HFF-Myc (cell line): ENCODE measurements at regions not wholly inside any gene's neighbourhood (a gene's known extent, or its start where the extent isn't known, plus 50 kb on each side); places are given as distances from the start of the nearest gene placed in this dataset.
"Not testable (repeated sequence)": the region's sequence is repeated elsewhere in the genome, so short reads cannot be mapped to it uniquely, and the experiment has no call there.

Source experiments
- DNase-seq: peaks from one replicate; pipeline ENCODE4 v3.0.0-alpha.2; 2011; ENCODE audit warnings: low read depth; ENCODE audit errors: extremely low read depth
- H3K4me3 ChIP-seq: replicated peaks from 2 replicates; pipeline ENCODE4 v1.5.1; 2011; ENCODE audit warnings: low read depth, mild to moderate bottlenecking, control low read depth, low read length
- TF ChIP-seq, protein P1 (sequence below): IDR thresholded peaks from 2 replicates; pipeline ENCODE4 v1.5.1; 2012; ENCODE audit warnings: mild to moderate bottlenecking, low read depth, low read length, control low read depth; ENCODE audit errors: missing control alignments

DNA sequence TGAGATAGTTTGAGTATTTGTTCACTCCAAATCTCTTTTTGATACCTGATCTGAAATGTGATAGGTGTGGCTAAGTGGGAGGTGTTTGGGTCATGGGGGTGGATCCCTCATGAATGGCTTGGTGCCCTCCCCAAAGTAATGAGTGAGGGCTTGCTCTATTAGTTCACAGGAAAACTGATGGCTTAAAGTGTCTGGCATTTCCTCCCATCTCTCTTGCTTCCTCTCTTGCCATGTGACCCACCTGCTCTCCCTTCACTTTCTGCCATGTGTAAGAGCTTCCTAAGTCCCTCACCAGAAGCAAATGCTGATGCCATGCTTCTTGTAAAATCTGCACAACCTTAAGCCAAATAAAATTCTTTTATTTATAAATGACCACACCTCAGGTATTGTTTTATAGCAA lies 61.1 kb downstream of the MAD2L1 start:
- H3K4me3 ChIP-seq = no peak overlapping the region
- no peak for DNase-seq
- TF ChIP-seq, protein P1, sequence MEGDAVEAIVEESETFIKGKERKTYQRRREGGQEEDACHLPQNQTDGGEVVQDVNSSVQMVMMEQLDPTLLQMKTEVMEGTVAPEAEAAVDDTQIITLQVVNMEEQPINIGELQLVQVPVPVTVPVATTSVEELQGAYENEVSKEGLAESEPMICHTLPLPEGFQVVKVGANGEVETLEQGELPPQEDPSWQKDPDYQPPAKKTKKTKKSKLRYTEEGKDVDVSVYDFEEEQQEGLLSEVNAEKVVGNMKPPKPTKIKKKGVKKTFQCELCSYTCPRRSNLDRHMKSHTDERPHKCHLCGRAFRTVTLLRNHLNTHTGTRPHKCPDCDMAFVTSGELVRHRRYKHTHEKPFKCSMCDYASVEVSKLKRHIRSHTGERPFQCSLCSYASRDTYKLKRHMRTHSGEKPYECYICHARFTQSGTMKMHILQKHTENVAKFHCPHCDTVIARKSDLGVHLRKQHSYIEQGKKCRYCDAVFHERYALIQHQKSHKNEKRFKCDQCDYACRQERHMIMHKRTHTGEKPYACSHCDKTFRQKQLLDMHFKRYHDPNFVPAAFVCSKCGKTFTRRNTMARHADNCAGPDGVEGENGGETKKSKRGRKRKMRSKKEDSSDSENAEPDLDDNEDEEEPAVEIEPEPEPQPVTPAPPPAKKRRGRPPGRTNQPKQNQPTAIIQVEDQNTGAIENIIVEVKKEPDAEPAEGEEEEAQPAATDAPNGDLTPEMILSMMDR = no peak

DNA sequence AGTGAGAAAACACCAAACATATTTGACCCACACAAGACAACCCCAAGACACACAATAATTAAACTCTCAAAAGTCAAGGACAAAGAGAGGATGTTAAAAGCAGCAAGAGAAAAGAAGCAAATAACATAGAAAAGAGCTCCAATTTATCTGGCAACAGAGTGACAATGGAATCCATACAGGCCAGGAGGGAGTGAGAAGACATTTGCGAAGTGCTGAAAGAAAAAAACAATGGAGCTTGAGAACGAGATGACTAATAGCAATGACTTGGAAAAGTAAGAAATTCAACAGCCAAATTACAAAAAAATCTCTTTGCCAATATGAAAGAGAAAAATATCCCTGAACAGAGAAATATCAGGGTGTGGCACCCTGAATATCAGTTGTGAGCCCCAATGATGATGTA lies 61.6 kb downstream of the MAD2L1 start:
- DNase-seq = no peak
- H3K4me3 ChIP-seq = no peak overlapping the region
- TF ChIP-seq, protein P1 = no peak

DNA sequence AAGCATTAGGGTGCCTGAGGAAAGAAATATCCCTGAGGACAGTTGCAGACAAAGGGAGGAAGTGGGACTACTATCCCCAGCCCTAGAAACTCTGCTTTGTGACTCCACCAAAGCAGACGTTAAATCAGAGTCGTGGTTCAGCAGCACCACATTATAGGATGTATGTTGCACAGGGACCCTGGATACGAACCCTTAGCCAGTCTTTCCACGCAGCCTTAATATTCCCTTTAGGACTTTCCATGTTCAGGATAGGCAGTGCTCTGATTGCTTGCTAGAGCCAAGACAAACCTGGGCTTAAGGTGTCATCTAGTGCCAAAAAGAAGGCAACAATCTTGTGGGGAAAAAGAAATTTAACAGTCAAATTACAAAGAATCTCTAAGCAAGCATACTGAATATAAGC lies 62.6 kb downstream of the MAD2L1 start:
- no peak overlapping the region for H3K4me3 ChIP-seq
- DNase-seq = no peak
- TF ChIP-seq, protein P1 = no peak

DNA sequence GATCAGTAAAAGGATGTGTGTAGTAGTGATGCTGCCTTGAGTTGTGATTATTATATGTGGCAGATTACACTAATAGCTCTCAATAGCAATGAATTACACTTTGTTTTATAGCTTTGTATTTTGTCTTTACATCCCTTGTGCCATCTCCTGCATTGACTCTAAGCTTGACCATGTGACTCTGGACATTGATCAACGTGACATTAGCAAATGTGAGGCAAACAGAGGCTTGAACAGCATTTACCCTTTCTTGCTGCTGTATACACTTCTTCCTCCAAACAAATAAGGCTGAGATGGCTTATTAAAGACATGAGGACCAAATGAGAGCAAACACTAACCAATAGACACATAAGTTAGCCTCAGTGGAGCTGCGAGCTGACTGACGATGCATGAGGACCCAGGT lies 63.5 kb downstream of the MAD2L1 start:
- no peak for DNase-seq
- TF ChIP-seq, protein P1 = no peak
- H3K4me3 ChIP-seq = no peak overlapping the region

DNA sequence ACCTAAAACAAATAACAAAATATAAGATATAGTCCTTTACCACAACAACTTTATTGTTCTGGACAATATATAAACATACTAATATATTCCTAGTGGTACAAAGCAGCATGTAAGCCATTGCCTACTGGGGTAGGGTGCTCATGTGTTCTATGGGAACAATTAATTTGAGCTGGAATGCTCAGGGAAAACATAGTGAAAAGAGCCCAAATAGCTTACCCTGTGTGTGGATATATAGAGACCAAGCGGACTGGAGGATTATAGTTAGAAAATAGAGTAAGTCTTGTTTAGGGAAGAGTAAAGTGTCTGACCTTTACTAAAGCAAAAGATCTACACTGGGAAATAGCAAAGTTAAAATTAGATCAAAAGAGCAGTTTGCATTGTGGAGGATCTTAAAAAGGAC lies 64.8 kb downstream of the MAD2L1 start:
- H3K4me3 ChIP-seq = no peak overlapping the region
- TF ChIP-seq, protein P1 = no peak
- DNase-seq = no peak

DNA sequence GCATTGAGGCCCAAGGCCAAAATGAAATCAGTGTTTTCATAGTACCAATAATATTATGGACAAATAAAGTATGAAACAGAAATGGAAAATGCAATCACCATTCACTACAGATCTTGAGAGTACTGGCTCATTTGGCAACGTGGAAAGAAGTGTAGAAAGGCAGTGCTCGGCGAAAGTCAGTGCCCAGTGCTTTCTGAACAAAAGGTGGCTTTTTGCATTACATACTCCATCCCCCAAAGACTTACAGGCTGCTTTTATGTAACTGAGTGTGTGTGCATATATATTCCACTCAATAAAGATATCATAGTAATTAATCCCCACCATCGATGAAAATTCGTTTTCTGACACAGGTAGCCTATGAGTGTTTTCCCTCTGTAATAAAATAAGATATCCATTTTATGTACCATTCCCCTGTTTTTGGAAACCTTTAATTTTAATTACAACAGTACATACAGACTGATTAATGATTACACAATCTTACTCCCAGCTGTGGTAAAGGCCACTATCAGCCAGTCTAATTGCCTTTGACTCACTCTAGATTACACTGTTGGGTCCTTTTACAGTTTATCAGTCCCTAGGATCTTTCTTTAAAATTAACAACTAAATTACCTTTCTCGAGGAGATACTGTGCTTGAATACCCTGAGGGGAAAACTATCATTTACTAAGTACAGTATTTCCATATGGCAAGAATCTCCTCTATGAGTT lies 65.9 kb downstream of the MAD2L1 start:
- no peak overlapping the region for H3K4me3 ChIP-seq
- TF ChIP-seq, protein P1 = no peak
- no peak for DNase-seq

DNA sequence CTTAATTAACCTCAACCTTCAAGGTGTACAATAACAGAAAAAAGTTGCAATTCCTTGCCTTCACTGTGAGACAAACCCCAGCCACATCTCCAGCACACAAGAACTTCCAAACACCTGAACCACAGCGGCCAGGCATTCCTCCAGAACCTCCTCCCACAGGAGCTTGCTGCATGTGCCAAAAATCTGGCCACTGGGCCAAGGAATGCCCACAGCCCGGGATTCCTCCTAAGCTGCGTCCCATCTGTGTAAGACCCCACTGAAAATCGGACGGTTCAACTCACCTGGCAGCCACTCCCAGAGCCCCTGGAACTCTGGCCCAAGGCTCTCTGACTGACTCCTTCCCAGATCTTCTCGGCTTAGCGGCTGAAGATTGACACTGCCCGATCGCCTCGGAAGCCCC lies 70.6 kb downstream of the MAD2L1 start:
- not testable (repeated sequence) for DNase-seq, H3K4me3 ChIP-seq
